Effector CD4-positive, alpha-beta T cell (primary cell): ENCODE measurements at regions not wholly inside any gene's neighbourhood (a gene's known extent, or its start where the extent isn't known, plus 50 kb on each side); places are given as distances from the start of the nearest gene placed in this dataset.

Experiments
- DNase-seq: peaks from one replicate; pipeline ENCODE4 v3.0.0-alpha.2; 2020

DNA sequence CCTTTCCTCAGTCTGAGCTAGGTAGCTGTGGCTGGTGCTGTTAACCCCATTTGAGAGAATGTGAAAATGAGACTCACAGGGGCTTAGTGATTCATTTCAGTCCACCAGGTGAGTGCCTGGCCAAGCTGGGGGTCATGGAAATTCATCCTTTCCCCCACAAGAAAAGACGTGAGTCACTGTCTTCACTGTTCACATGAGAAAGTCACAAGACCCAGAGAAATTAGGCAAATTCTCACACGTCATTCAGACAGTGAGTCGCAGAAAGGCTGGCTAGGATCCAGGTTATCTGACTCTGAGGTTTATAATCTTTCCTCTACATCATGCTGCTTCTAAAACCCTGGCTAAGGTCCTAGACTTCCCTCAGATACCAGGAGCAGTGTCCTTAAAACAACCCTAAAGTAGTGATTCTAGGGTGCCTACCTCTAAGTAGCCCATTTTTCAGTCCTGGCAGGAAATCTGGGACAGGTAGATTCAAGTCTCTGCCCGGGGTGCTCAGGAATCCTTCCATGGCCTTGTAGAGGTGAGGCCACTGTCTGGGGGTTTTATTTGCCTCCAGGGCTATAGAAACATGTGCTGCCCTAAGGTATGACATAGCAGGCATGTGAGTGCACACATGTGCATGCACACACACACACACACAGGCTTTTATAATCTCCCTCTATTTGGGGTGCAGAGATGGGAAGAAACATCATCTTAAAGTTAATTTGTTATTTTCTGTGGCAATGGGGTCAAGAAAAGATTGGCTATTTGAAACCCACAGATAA is 427.9 kb upstream of the CELF2 start:
- no peak for DNase-seq

DNA sequence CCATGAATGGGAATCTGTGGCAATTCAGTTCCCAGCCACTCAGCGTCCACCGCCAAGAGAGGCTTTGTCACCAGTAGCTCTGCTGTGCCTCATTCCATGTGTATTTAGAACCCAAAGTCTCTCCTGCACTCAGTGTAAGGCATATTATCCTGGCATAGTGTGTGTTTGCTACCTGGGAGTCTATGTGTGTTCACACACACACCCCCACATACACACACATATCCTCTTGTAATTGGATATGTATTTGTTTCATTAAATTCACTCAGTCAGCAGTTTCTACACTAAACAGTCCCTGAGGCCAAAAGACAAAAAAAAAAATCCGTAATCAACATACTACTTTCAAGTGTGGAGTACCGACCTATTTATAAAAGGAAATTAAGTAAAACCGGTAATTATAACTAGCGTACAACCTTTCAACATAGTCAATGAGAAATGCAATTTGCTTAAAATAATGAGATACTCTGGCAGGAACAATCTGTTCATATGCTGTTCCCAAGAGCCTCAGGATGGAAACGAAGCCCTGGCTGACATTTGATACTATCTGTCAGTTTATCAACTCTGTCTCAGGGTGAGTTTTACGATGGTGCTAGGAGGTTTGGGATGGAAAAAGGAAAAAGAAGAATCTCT is 425.8 kb upstream of the CELF2 start:
- no peak for DNase-seq

DNA sequence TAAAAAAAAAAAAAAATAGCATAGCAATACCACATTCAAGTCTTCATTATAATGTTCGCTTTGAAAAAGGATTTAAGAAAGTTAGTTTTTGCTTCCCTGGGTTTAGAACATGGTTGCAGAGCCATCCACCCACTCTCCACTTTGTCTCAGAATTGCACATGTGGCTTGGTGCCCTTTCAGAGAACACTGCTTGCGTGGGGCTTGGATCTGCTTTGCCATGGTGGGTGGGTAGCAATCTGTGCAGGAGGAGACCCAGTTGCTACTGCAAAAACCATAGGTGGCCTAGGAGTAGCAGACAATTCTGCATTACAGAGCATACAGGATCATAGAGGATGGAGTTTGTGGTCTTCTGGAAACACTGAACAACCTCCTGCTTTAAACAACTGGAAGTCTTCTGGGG is 421.4 kb upstream of the CELF2 start:
- no peak for DNase-seq

DNA sequence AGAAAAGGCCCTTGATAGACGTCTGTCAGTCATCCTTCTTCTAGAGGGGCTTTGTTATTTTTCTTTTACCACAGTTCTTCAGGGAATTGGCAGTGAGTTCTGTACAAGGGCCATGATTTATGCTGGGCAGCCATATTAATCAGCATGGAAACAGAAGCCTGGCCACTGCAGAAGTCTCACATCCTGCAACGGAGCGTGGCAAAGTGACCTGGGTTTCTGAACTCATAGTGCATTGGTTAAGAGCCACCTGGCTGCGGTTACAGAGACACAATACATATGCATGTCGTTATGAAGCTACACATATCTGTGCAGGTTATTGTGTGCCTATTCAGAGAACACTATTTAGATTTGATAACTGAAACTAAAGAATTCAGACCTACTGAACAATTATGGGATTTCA is 419.4 kb upstream of the CELF2 start:
- DNase-seq, result no peak

DNA sequence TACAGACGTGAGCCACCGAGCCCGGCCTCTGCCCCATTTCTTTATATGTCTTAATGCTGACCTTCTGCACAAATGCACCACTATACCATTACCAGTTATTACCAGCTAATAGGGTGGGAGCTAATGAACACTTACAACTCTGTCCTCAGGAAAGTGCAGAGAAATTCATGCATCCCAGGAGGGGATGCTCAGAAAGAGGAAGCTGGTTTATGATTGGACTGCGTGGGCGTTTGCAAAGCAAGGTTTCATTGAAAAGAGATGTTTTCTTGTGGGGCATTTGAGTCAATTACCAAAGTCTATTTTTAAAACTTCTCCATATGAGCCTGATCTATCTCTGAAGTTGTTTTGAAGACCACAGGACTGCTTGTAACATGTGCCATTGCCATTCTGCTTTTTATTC is 417.7 kb upstream of the CELF2 start:
- DNase-seq, result no peak

DNA sequence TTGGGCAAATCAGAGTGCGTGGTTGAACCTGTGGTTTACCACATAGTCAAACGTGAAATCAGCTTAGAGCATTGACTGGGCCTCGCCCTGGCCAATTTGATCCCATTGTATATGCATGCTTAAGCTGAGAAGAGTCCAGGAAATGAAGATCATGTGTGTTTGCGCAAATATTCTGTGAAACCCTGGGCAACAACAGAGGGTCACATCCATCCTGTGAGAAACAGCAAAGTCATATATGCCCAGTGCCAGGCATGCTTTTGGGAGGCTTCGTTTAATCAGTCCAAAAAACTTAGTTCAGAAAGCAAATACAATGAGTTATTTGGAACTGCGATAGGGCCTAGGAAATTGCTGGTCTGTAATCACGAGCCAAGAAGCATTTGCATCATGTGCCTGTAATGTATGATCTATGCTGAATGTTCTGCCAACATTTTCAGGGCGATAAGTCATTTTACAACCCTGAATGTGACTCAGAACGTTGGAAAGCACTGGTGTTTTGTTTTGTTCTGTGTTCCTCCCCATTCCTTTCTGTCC is 412.1 kb upstream of the CELF2 start:
- no peak for DNase-seq

DNA sequence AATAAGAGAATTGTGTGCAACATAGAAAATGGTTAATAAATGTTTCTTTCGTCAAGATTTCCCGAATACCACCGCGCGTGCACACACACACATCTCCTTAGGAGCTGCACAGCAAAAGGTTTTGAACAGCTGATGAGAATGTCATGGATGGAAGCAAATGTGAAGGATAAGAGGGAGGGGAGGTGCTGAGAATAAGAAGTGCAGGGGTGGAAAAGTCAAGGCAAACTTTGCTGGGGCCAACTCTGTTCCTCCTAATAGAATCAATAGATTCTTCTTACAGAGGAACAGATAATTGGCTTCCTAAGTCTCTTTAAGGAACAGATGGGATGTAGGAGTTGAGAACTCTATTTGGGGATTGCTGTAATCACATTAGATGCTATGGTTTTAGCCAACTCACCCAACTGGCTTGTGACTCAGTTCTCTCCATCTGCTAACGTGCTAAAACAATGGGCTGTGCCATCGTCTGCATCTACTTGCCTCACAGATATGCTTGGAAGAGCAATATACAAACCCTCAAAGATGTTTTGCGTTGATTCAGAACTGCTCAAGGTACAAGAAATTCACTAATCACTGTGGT is 408.2 kb upstream of the CELF2 start:
- DNase-seq, result no peak

DNA sequence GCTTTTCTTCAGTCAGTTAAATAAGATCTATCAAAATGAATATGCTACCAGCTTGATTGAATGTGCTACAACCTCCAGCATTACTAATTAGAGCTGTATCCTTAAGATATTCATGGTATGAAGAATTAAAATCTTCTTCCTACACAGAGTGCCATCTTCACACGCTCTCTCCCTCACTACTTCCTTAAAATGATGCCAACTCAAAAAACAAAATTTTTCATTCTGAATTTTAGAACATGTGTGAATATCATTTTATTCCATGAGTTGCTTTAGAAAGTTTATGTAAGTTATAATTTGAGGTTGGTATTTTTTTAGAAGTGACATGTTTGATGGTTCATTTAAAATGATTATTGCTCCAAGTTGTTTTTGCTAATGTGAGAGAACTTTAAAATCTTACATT is 407.5 kb upstream of the CELF2 start:
- DNase-seq, result no peak

DNA sequence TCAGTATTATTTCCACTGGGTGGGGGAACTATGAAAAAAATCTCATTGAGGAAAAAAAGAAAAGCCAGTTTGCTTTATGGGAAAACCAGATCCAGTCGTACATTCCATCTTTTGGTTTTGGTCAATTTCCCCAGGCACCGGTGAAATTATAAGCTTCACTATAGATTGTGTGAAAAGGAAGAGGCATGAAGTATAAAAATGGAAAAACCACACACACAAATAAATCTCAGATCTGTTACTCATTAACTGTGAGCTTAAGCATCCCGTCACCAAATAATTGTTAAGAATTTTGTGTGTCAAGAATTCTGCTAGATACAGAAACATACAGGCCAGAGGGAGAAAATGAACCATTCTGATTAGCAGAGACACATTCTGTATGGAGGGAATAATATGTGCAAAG is 405.5 kb upstream of the CELF2 start:
- DNase-seq, result no peak

DNA sequence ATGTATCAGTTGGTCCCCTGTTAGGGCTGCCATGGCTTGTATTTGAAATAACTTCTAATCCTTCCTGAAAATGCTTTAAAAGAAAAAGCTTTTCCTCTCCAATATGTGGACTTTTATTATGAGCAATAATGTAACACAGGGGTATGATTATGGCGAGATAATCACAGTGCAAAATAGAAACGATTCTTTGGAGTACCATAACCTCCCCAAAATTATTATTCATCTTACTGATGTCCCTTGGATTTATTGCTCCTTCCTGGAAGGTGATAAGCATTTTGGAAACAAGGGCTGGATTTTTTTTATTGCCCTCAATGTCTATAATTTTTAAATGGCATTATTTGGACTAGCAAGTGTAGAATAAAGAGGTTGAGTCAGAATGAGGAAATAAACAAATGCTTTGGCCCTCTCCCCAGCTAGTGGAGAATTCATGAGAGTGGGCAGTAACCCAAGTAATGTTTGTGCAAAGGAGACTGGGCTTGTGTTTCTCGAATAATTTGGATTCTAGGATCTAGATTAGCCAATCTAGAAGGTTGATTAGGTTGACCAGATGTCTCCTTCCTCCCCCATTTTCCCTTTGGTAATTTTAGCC is 403.9 kb upstream of the CELF2 start:
- no peak for DNase-seq

DNA sequence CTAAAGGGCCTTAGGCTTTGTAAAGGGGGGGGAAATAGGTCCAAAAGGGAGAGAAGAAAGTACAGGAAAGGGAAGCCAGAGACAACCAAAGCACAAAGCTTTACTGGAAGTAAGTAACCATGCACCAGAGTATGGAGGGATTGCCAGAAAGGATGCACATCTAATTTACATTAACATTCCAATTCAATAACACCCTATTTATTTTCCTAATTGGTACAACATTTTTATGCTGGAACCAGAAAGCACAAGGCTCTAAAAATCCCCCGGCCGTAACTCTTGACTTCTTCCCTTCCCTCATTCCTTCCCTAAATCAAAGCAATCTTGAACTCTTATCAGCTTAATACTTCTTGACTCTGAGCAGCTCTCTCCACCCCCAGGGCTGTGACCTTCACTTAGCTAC is 400.0 kb upstream of the CELF2 start:
- no peak for DNase-seq

DNA sequence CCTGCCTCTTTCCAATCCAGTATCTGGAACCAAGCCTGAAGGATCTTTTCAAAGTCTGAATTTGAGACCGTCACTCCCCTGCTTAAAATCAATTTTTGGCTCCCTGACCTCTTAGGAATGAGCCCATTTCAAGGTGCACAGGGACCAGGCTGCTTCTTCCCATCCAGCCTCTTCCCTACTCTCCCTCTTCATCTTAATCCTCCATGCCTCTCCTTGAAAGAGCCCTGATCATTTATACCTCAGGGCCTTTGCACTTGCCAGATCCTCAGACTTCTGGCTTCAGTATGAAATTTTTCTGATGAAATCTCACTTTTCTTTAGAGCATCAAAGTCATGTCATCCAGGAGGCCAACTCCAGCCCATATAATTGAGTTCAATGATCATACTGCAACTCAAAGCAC is 399.5 kb upstream of the CELF2 start:
- DNase-seq, result no peak

DNA sequence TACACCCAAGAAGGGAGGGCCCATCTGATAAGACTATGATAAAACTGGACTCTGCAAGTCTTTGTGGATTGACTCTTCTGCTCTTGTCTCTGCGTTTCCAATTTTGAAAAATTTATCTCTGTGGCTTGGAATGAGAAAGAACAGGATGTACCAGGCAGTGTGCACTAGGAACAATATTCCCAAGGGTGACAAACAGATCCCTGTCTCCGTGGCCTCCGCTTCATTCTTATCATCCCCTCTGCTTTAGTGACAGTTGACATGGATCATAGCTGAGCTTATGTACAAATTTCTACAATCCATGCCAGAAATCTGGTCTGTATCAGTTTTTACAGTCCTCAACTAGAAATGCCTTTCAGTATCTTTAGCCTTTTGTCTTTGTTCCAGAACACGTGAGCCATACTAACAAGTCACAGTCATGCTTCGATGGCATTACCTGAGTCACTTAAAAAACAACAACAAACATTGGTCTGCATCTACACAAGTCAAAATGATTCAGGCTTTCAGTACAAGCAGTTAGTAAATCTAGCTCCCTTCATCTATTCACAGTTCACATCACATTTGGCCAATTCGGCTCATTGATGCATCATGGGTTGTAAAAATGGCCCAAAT is 393.6 kb upstream of the CELF2 start:
- no peak for DNase-seq

DNA sequence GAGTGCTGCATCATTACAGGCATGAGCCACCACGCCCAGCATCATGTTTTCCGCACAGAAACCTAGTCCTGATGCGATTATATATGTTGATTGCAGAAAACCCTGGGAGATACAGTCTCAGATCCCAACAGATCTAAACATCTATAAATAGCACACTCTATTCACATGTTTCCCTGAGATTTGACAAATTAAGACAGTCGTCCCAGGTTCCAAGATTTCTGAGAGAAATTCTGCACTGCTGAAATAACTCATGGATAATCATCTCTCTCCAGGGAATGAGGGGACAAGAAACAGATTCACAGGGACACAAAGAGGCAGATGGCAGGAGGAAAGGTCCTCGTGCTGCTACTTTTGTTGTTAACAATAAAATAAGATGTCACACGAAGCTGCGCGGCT is 393.1 kb upstream of the CELF2 start:
- no peak for DNase-seq

DNA sequence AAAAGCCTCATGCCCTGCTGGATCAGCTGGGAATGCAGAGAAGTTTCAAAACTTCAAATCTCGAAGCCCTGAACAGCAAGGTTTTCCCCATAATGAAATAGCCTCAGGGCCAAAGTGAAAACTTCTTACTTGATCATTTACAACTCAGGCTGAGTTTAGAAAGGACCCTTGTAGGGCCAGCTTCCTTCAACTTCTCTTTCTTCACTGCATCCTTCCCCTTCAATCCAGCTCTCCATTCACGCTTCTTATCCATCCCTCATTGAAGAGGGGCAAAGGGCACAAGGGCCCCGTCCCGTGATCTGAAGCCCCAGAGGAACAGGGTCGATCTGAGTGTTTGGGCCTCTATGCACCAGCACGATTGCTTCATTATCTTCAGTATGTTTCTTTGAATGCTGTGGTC is 392.2 kb upstream of the CELF2 start:
- no peak for DNase-seq

DNA sequence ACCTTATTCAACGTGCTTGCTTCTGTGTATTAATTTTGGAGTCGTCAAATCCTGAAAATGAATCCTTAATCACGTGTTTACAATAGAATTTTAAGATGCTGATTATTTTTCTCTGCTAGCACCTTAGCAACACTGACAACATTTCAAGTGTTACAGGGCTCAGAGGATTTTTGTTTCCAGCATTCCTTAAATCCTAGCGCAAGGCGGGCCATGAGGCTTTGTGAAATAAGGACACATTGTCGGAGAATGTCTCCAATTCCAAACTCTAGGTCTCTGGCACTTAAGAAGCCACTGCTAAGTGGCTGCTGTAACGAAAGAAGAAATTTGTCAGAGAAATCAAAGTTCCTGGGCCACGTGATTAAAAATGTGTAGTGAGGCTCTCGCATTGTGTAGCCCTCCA is 390.9 kb upstream of the CELF2 start:
- no peak for DNase-seq

DNA sequence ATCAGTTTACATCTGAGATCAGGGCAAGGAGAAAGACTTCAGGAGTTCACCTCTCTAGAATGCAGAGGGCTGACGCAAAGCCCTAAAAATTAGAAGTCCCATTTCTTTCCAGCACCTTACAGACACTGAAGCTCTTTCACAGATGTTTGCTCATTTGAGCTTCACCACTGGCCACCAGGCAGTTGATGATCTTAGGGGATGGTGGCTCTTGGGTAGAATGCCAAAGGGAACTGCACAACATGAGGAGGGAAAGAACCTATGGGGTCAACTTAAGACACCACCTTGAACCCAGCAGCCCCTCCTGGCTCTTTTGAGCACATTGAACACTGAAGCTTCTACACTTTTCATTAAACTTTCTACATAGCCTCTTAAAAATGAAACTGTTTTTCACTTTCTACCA is 390.3 kb upstream of the CELF2 start:
- no peak for DNase-seq

DNA sequence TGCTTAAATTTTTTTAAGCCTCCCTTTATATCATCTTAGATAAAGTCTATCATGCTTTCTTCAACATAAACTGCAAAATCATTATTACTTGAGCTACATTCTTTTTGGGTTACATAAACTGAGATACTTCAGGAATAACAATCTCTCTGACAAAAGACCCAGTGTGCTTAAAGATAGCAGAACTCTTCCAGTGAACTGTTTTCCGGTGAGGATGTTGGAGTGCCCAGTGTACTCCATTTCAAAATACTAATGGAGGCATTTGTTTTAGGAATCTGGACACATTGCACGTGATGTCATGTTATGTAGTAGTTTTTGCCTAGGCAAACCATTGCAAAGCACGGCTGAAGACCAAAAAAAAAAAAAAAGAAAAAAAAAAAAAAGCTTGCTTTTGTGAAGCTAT is 388.2 kb upstream of the CELF2 start:
- DNase-seq, result no peak

DNA sequence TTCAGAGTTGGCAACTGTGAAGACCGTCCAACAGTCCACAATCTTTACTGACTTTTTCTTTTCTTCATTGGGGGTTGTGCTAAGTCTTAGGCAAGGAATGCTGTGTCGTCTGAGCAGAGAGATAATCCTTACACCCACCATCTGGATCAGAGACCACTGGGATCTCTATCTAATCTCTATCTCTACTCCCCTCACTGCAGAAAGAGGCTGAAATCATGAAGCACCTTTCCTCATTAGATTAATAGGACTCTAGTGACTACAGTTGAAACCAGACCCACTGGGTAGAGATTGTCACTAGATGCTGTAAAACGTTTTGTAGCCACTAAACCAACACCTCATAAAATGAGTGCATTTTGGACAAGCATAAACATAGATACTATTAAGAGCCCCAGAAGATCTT is 387.4 kb upstream of the CELF2 start:
- DNase-seq, result no peak

DNA sequence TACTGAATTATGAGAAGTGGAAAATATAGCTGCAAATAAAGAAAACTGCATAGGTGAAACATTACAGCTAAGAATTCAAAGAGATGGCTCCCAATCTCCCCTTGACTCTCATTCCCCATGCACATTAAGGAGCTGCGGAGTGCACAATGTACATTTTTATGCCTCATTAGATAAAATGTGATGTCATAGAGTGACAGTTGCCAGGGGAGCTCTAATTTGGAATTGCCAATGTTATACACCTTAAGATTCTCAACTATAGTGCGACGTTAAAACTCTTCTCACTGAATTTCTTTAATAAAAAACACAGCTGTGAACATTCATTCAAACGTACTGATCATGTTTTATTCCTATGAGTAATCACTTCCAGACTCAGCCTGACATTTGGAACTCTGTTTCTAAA is 386.9 kb upstream of the CELF2 start:
- no peak for DNase-seq

DNA sequence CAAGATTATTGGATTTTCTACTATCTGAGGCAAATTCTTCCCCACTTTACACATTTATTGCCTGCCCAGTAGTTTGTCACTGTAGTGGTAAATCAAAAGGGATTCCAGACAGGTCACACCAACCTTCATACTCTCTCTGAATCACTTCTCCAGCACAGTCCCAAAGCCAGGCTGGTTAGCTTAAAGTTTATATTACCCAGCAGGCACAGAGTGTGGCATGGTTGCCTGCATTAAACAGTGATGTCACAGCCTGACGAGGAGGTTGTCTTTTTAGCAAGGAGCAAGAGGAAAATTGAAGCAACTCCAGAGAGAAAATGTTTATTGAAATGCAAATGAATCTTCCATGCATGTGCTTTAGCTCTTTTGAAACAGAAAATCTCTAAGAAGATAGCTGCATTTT is 375.5 kb upstream of the CELF2 start:
- no peak for DNase-seq

DNA sequence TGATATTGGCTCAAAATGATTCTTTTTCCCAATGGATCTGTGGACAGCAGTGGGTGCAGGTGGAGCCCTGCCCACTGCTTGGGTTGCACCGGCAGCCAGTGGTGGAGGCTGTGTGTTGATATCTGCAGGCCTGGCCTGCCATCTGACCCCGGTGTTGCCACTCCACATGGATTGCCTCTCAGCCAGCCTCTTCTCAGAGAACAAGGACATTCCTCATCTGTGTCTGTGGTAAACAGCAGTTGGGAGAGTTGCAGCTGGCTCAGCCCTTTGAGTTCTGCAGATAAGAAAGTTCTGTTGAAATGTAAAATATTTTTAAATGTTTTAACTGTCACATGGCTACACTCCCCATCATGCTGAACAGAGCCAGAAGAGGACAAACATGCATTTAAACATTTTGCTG is 374.9 kb upstream of the CELF2 start:
- DNase-seq, result no peak

DNA sequence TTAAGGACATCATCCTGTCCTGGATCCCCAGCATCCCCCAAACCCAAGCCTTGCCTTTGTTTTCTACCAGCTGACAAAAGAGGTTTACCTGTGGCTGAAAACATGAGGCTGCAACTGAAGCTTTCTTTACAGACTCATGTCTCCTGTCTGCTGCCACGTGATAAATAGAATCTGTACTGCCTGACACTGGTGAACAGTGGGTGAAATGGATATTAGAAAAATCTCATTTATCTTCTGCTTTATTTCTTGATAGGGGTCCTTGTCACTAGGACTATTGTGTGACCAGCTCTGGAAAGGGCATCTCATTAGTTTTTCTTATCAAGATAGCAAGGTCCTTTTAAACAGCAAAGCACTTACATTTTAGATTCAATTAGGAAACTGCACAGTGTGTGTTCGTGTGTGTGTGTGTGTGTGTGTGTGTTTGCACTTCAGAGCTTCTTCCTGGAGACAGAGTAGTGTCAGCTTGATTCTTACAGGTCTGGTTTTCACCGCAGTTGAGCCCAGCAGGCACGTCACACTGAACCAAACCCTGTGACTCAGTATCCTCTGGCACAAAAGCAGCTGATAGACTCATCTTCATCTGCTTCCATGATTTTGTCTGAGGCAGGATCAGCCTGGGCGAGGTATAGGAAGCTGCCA is 373.5 kb upstream of the CELF2 start:
- no peak for DNase-seq
